ENCODE measurements at regions not wholly inside any gene's neighbourhood (a gene's known extent, or its start where the extent isn't known, plus 50 kb on each side); places are given as distances from the start of the nearest gene placed in this dataset.

GRCh38 chr5:66333192-66333591 lies 189.1 kb downstream of the SREK1 start:
- no peak overlapping the region for H2BK20ac ChIP-seq (ENCODE audit: low read length)
- H3K9me3 ChIP-seq (ENCODE audit: insufficient read depth in 2 of 2, low read depth in 1 of 2, low read length in 1 of 2) = no peaks in the 10 kb centered on the region
- H3K23me2 ChIP-seq (ENCODE audit: low read depth, low read length) = no peaks in the 10 kb centered on the region; the same call in 1 of the 2 replicates
- no peak overlapping the region for H2BK12ac ChIP-seq (ENCODE audit: low read depth, low read length)
- no peaks in the 10 kb centered on the region for H3K79me1 ChIP-seq (ENCODE audit: low read depth, low read length)
- no peak overlapping the region for H3K23ac ChIP-seq (ENCODE audit: insufficient read length)
- no peak overlapping the region for H3K4me3 ChIP-seq (ENCODE audit: extremely low read depth in 1 of 4, insufficient read depth in 2 of 4, low read depth in 3 of 4, low read length in 4 of 4)
- no peak overlapping the region for H2AFZ ChIP-seq (ENCODE audit: low read length)
- no peaks in the 10 kb centered on the region for H3K36me3 ChIP-seq (ENCODE audit: control insufficient read depth in 2 of 4, insufficient read depth in 4 of 4, low read length in 3 of 4)
- H4K91ac ChIP-seq (replicated peaks; ENCODE audit: insufficient read length, low read length) = no peak overlapping the region
- WGBS, 2 experiments (ENCODE audit: extremely low coverage in 1 of 2, insufficient coverage in 1 of 2, insufficient read length in 1 of 2, insufficient replicate concordance in 2 of 2, low coverage in 1 of 2, low lambda C conversion rate in 2 of 2, missing lambda C conversion rate in 1 of 2) = 73% methylated on average over 3 of the region's 3 CpGs; no CpG with 5 or more reads in 1 of the 2 experiments
- peaks cover 0 to 3% (median 1%) of the 10 kb centered on the region in 4 experiments; a peak in 3 of 7 replicates for H3K4me1 ChIP-seq (replicated peaks in 1 of 4; ENCODE audit: control insufficient read depth in 3 of 4, insufficient read depth in 4 of 4, low read length in 3 of 4)
- no peak overlapping the region for H3K4ac ChIP-seq (replicated peaks; ENCODE audit: insufficient read length, low read depth, low read length)
- H3K27me3 ChIP-seq (replicated peaks in 1 of 4; ENCODE audit: control insufficient read depth in 3 of 4, extremely low read depth in 1 of 4, insufficient read depth in 3 of 4, low read length in 3 of 4) = no peaks in the 10 kb centered on the region
- H3K79me2 ChIP-seq (ENCODE audit: control insufficient read depth in 1 of 2, insufficient read depth in 2 of 2, low read length in 2 of 2) = no peaks in the 10 kb centered on the region
- H3K27ac ChIP-seq (ENCODE audit: low read depth, low read length) = no peak overlapping the region
- H4K5ac ChIP-seq (ENCODE audit: insufficient read length, low read depth, low read length) = no peak overlapping the region
- DNase-seq (ENCODE audit: low read depth in 1 of 2, low spot score in 2 of 2) (no peak), FAIRE-seq (no peak)
- no peak overlapping the region for H3K9ac ChIP-seq (replicated peaks in 1 of 4; ENCODE audit: extremely low read depth in 1 of 4, low read depth in 3 of 4, low read length in 3 of 4)
- no peak overlapping the region for H3K56ac ChIP-seq (replicated peaks; ENCODE audit: insufficient read length, low read depth, low read length)
- no peaks in the 10 kb centered on the region for H4K20me1 ChIP-seq (replicated peaks in 1 of 2; ENCODE audit: control insufficient read depth in 1 of 2, insufficient read depth in 2 of 2, low read length in 2 of 2)
- ChIA-PET POLR2A (ENCODE audit: partially characterized antibody) (no interaction called here), CTCF (ENCODE audit: partially characterized antibody) (interaction anchor here (0.8 to 2.1 kb wide), 4 partner anchors 12 to 26 kb away, joined by 3 to 12 read pairs (median 4); no protein-coding TSS in a partner anchor)
- H2BK5ac ChIP-seq (ENCODE audit: low read depth, low read length) = no peak overlapping the region
- H2BK120ac ChIP-seq (replicated peaks; ENCODE audit: low read depth, low read length) = no peak overlapping the region
- H3K4me2 ChIP-seq (ENCODE audit: insufficient read depth in 1 of 2, low read depth in 2 of 2, low read length in 2 of 2) = no peak overlapping the region
- no peak overlapping the region for H3K14ac ChIP-seq (ENCODE audit: insufficient read length)
- H4K8ac ChIP-seq (ENCODE audit: extremely low read depth, insufficient read depth, low read length) = no peak overlapping the region
- H2AK5ac ChIP-seq (ENCODE audit: low read depth, low read length) = no peak overlapping the region
- H3K18ac ChIP-seq (ENCODE audit: extremely low read depth, low read length) = no peak overlapping the region
- H2BK15ac ChIP-seq (ENCODE audit: low read length) = no peak overlapping the region
- TF ChIP-seq EP300 (IDR thresholded peaks at IDR 0.05; ENCODE audit: borderline replicate concordance in 1 of 2, low read depth in 2 of 2, low read length in 2 of 2) (no peak), ATF3 (IDR thresholded peaks at IDR 0.05; ENCODE audit: insufficient read depth, low read depth, low read length) (no peak), RAD21 (IDR thresholded peaks at IDR 0.05 in 1 of 2, conservative IDR thresholded peaks at IDR 0.05 in 1 of 2; ENCODE audit: low read depth in 2 of 2, low read length in 2 of 2) (no peak), RNF2 (IDR thresholded peaks at IDR 0.05; ENCODE audit: borderline replicate concordance, low read depth, low read length, missing control alignments, poor library complexity, severe bottlenecking) (no peak), CREB1 (IDR thresholded peaks at IDR 0.05) (no peak), RFX5 (IDR thresholded peaks at IDR 0.05; ENCODE audit: borderline replicate concordance, low read depth, low read length) (no peak), KDM4A (IDR thresholded peaks at IDR 0.05; ENCODE audit: low read depth, low read length, severe bottlenecking) (no peak), BCL11A (IDR thresholded peaks at IDR 0.05; ENCODE audit: low read depth in 2 of 2, low read length in 2 of 2) (no peak), JUND (IDR thresholded peaks at IDR 0.05; ENCODE audit: low read length) (no peak), USF2 (IDR thresholded peaks at IDR 0.05; ENCODE audit: low read length) (no peak), SAP30 (IDR thresholded peaks at IDR 0.05; ENCODE audit: insufficient read depth, insufficient replicate concordance, low read length) (no peak), TEAD4 (IDR thresholded peaks at IDR 0.05; ENCODE audit: low read depth, low read length) (no peak)
